ENCODE measurements at regions not wholly inside any gene's neighbourhood (a gene's known extent, or its start where the extent isn't known, plus 50 kb on each side); places are given as distances from the start of the nearest gene placed in this dataset.

GRCh38 chr4:75243570-75243969 lies 270.6 kb downstream of the RCHY1 start:
- TF ChIP-seq CTCF (conservative IDR thresholded peaks at IDR 0.05; ENCODE audit: low read length) (no peak), EZH2phosphoT487 (IDR thresholded peaks at IDR 0.05; ENCODE audit: borderline replicate concordance) (no peak)
